GM04503 (cell line): ENCODE measurements at regions not wholly inside any gene's neighbourhood (a gene's known extent, or its start where the extent isn't known, plus 50 kb on each side); places are given as distances from the start of the nearest gene placed in this dataset.
"Not testable (repeated sequence)": the region's sequence is repeated elsewhere in the genome, so short reads cannot be mapped to it uniquely, and the experiment has no call there.

Experiments used
- DNase-seq: peaks from one replicate; pipeline ENCODE4 v3.0.0-alpha.2; 2012; ENCODE audit warnings: low read depth

- DNase-seq: no peak
These were observed 867.6 kb downstream of the SORCS1 start for GRCh38 chr10:106296750-106297392.

GRCh38 chr10:106284802-106285587 is 879.5 kb downstream of the SORCS1 start:
- DNase-seq: no peak

DNA sequence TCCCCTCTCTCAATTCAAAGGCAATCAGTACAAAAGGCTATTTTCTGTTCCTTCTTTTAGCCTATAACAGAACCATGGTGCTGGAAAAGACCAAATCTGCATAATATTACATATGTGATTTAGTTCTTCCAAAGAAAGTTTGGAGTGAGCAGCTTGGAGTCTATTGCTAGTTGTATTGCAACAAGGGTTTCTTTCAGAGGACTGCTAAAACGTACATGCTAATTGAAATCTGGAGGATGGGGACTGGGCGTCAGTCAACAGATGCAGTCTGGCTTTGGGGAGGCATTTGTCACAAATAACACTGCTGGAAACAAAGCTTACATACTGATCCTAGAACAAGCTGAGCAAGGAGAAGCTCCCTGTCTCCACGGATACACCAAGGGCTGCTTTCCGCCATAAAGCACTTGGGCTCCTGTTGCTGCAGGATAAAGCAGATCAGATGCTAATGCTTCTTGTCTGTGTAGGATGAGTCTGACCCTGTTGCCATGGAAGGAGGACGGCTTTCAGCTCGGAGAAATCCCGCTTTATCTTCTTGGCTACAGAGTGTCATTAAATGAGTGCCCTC is 883.5 kb downstream of the SORCS1 start:
- DNase-seq: no peak

GRCh38 chr10:106278383-106278782 is 886.1 kb downstream of the SORCS1 start:
- no peak for DNase-seq

GRCh38 chr10:106271237-106271636 is 893.3 kb downstream of the SORCS1 start:
- DNase-seq: no peak

DNA sequence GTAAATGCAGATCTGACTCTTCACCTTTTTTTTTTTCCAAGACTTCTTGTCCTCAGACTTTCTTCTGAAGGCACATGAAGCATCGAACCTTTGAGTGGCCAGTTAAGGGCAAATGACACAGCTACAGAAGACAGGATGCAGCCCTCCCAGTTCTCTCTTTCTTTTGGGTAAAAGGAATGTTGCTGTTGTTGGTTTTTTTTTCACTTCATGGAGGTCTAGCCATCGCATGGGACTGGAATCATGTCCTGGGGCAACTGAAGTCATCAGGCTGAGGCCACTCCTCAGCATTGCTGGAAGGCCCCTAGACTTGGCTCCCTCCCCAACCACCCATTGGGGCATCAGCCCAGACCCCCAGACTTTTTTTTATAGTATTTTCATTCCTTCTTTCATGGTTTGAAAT is 896.5 kb downstream of the SORCS1 start:
- DNase-seq: no peak

DNA sequence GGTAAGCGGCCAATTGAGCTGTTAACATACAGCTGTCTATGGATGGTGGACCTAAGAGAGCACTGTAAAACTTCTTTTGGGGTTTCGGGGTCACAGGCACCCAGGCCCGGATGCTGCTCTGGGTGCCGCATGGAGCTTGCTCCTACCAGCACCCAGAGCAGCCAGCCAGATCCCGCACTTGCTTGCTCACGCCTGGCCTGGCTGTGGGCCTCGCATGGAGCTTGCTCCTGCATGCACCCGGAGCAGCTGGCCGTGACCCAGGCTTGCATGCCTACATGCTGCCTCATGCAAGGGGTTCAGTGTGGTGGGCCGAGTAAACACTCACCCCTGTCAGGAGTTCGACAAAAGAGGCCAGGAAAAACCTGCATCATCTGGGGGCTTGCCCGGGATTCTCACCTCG is 896.9 kb downstream of the SORCS1 start:
- DNase-seq: no peak

- not testable (repeated sequence) for DNase-seq
These were observed 907.1 kb downstream of the SORCS1 start for GRCh38 chr10:106257432-106257831.

GRCh38 chr10:106255111-106255678 is 909.3 kb downstream of the SORCS1 start:
- DNase-seq: no peak

- no peak for DNase-seq
These were observed 910.4 kb downstream of the SORCS1 start for GRCh38 chr10:106254071-106254470.

DNA sequence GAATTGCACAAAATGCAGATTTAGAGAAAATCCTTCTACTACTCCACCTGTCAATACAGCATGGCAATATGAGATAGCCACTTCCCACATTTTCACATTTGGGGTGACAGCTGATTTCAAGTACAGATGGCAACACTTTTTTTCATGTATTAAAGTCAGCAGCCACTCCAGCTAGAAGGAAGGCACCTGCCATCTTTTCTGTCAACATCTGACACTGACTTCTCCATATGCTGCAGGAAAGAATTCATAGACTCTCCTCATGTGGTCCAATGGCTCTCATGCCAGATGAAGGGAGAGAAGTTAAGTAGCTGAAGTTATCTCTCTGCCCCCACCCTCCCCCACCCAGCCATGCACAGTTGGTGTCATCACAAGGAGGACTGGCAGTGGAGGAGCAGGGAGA is 912.0 kb downstream of the SORCS1 start:
- no peak for DNase-seq

DNA sequence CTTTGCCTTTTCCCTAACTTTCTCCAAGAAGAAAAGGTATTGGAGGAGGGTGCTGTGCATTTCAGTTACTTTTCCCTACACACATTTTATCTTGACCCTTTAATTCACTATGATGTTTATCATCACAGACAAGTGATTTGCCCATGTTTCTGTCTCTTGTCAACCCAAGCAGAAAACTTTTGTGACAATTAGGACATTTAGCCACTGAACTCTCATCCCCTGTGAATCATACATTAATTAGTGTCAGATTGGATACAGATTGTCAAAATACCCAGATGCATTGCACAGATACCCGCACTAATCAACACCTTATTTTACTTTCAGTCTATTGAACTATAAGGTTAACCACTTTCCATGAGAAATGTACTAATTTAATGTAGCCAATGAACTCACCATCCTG is 912.9 kb downstream of the SORCS1 start:
- no peak for DNase-seq

DNA sequence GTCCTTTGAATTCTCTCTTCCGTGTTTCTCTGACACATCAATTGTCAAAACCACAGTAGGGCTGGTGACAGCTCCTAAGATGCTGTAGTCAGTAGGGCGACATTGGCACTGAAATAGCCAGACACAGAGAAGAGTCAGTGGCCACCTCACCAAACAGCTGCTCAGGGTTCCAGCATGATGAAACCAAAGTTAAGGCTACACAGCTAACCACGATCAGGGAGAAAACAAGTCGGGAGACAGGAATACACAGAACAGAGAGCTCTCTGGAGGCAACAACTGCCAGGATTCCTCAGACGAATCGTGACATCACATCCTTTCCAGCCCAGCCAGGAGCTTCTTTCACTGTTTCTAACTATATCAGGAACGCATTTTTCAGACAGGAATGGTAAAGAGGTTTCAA is 922.2 kb downstream of the SORCS1 start:
- no peak for DNase-seq

GRCh38 chr10:106226828-106227227 is 937.7 kb downstream of the SORCS1 start:
- no peak for DNase-seq

GRCh38 chr10:106226142-106226541 is 938.4 kb downstream of the SORCS1 start:
- no peak for DNase-seq

- no peak for DNase-seq
These were observed 939.8 kb downstream of the SORCS1 start for GRCh38 chr10:106224676-106225075.

- no peak for DNase-seq
These were observed 946.9 kb downstream of the SORCS1 start for GRCh38 chr10:106217627-106218026.

- no peak for DNase-seq
These were observed 948.4 kb downstream of the SORCS1 start for GRCh38 chr10:106216085-106216484.

GRCh38 chr10:106214243-106214642 is 950.3 kb downstream of the SORCS1 start:
- no peak for DNase-seq

DNA sequence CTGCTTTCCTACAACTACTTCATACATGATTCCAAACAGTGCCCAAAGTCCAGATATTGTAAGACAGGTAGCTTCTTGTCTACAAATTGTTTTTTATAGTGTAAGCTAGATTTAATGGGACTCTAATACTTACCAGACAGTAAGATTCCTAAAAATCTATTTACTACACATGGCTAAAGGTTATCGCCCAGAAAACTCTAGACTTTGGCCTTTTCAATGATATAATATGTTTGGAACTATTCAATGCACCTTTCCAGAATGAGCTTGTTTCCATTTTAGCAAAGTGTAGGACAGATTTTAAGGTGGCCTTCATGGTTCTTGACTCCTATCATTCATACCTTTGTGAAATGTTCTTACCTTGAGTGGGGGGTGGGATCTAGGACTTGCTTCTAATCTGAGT is 951.0 kb downstream of the SORCS1 start:
- no peak for DNase-seq

- no peak for DNase-seq
These were observed 966.2 kb downstream of the SORCS1 start for GRCh38 chr10:106198275-106198674.

- DNase-seq: no peak
These were observed 975.2 kb downstream of the SORCS1 start for GRCh38 chr10:106189292-106189691.

DNA sequence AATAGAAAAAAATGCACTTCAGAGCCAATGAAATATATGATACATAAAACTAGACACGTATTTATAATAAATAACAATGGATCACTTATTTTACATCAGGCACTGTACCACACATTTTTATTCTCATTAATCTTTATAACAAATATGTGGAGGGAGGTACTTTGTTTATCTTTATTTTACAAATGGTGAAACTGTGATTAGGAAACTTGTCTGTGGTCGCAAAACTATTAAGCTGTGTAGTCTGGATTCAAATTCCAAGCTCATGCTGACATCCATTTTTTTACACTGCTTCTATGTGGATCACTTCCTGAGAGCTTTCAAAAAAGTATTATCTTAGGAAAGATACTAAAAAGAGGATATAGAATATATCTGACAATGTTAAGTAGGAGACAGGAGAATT is 978.6 kb downstream of the SORCS1 start:
- no peak for DNase-seq
